ENCODE measurements at regions not wholly inside any gene's neighbourhood (a gene's known extent, or its start where the extent isn't known, plus 50 kb on each side); places are given as distances from the start of the nearest gene placed in this dataset.

DNA sequence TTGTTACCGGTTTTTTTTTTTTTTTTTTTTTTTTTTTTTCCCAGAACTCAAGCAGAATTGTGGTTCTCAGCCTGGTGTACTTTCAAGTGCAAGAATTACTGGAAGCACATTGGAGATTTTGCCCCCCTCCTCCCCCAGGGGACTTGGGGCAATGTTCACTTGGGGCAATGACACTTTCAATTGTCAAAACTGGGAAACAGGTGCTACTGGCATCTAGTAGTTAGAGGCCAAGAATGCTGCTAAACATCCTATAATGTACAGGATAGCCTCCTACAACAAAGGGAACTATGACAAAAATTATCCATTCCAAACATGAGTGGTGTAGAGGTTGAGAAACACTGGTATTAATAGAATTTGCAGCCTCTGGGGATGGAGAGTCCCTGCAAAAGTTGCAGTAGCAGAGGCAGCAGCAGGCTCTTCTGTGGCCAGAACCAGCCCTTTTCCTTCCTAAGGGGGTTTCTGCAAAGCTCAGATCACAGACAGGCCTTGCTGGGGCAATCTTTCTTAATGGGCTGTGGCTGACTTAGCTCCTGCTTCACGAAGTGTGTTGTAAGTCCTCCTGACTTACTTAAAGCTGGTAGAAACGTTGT is 144.3 kb upstream of the MRPS22 start (continued):
- TF ChIP-seq, protein P1, sequence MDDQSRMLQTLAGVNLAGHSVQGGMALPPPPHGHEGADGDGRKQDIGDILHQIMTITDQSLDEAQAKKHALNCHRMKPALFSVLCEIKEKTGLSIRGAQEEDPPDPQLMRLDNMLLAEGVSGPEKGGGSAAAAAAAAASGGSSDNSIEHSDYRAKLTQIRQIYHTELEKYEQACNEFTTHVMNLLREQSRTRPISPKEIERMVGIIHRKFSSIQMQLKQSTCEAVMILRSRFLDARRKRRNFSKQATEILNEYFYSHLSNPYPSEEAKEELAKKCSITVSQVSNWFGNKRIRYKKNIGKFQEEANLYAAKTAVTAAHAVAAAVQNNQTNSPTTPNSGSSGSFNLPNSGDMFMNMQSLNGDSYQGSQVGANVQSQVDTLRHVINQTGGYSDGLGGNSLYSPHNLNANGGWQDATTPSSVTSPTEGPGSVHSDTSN (CRISPR knock-in tag; IDR thresholded peaks at IDR 0.05), result no peak
- TF ChIP-seq FEZF1 (tag by site-specific recombination; IDR thresholded peaks at IDR 0.05) (no peak), ZNF350 (tag by site-specific recombination; IDR thresholded peaks at IDR 0.05) (no peak)
- TF ChIP-seq, protein P2, sequence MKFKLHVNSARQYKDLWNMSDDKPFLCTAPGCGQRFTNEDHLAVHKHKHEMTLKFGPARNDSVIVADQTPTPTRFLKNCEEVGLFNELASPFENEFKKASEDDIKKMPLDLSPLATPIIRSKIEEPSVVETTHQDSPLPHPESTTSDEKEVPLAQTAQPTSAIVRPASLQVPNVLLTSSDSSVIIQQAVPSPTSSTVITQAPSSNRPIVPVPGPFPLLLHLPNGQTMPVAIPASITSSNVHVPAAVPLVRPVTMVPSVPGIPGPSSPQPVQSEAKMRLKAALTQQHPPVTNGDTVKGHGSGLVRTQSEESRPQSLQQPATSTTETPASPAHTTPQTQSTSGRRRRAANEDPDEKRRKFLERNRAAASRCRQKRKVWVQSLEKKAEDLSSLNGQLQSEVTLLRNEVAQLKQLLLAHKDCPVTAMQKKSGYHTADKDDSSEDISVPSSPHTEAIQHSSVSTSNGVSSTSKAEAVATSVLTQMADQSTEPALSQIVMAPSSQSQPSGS (tag by site-specific recombination; IDR thresholded peaks at IDR 0.05; ENCODE audit: low read depth), result no peak

DNA sequence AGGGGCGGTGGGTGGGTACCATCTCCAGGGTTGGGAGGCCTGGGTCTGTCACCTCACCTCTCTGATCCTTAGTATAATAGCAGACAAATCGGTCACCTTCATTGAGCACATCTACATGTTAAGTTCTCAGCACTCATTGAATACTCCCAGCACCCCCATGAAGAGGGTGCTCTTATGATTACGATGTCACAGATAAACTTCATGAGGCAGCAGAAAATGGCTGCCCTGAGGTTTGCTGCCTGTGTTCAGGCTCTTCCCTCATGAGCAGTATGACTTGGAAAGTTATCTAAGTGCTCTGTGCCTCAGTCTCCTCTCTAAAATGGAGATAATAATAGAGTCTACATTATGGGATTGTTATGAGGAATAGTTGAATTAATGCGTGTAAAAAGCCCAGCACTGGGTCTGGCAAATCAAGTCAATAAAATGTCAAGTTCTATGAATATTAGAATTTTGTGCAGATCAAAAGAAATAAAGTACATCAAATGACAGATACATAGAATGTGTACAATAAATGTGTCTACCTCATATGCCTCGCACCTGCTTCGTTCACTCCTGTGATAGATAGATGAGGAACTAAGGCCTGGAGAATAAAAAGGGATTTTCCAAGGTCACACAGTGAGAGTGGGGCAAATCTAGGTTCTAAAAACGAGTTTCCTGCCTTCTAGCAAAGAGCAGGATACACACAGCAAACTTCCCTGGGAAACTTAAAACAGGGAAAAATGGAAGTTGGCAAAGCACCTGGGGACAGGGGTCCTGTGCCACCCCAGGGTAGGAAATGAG is 142.2 kb upstream of the MRPS22 start:
- no peak overlapping the region for H3K4me3 ChIP-seq (ENCODE audit: low read depth, low read length)
- H3K27ac ChIP-seq (ENCODE audit: extremely low read depth, low read depth, low read length), result no peak overlapping the region
- no peaks in the 10 kb centered on the region for H3K4me1 ChIP-seq (ENCODE audit: control insufficient read depth, insufficient read depth, low read length)
- ChIA-PET POLR2A (no interaction called here), CTCF (interaction anchor here (1.1 to 1.3 kb wide), 2 partner anchors 13 to 90 kb away, joined by 3 to 8 read pairs; no protein-coding TSS in a partner anchor)
- TF ChIP-seq ZNF174 (tag by site-specific recombination; IDR thresholded peaks at IDR 0.05), result no peak
- no peak for TF ChIP-seq ZNF223 (tag by site-specific recombination; IDR thresholded peaks at IDR 0.05)
- no peaks in the 10 kb centered on the region for H3K36me3 ChIP-seq (ENCODE audit: control insufficient read depth in 2 of 2, insufficient read depth in 1 of 2, low read length in 2 of 2)
- no peaks in the 10 kb centered on the region for H3K9me3 ChIP-seq (ENCODE audit: control insufficient read depth, insufficient read depth, low read depth, low read length)

DNA sequence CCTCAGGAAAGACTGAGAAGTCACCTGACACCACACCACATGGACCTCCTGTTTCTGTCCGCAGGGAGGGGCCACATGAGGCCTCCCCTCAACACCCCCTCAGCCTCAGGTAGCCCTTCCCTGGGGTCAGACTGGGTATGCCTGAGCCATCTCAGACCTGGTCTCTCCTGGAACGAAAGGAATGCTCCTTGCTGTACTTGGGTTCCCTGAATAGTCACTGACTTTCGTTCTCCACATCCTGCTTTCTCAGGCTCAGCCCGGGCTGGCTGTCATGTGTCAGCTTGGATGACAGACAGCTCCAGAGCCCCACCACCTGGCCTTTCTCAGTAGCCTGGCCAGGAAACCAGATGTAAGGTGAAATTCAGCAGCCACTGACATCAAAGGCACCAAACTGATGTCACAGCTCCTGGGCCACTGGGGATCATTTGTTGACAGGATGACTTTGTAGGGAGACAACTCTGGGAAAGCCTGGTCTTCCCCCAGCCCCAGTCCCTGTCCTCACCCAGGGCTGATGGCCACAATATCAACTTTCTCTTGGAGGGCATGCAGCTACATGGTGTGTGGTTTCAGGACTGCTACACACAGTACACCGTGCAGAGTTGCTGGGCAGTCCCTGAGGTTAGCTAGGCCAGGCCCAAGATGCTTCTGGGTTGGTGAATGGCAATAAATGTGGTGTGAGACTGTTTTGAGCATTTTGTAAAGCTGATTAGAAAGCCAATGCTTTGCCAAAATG is 141.4 kb upstream of the MRPS22 start:
- Histone ChIP-seq H3K4me1 (ENCODE audit: control insufficient read depth, insufficient read depth, low read length) (no peaks in the 10 kb centered on the region), H3K36me3 (ENCODE audit: control insufficient read depth in 2 of 2, insufficient read depth in 1 of 2, low read length in 2 of 2) (no peaks in the 10 kb centered on the region), H3K27ac (ENCODE audit: extremely low read depth, low read depth, low read length) (no peak overlapping the region), H3K9me3 (ENCODE audit: control insufficient read depth, insufficient read depth, low read depth, low read length) (no peaks in the 10 kb centered on the region), H3K4me3 (ENCODE audit: low read depth, low read length) (no peak overlapping the region)
- TF ChIP-seq, protein P3, sequence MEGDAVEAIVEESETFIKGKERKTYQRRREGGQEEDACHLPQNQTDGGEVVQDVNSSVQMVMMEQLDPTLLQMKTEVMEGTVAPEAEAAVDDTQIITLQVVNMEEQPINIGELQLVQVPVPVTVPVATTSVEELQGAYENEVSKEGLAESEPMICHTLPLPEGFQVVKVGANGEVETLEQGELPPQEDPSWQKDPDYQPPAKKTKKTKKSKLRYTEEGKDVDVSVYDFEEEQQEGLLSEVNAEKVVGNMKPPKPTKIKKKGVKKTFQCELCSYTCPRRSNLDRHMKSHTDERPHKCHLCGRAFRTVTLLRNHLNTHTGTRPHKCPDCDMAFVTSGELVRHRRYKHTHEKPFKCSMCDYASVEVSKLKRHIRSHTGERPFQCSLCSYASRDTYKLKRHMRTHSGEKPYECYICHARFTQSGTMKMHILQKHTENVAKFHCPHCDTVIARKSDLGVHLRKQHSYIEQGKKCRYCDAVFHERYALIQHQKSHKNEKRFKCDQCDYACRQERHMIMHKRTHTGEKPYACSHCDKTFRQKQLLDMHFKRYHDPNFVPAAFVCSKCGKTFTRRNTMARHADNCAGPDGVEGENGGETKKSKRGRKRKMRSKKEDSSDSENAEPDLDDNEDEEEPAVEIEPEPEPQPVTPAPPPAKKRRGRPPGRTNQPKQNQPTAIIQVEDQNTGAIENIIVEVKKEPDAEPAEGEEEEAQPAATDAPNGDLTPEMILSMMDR (tag by site-specific recombination; IDR thresholded peaks at IDR 0.05), result peak; percentile 24; the same call in 1 of the 2 replicates
- no peak for TF ChIP-seq SP2 (tag by site-specific recombination; IDR thresholded peaks at IDR 0.05)
- ChIA-PET CTCF (interaction anchor here (1.1 kb wide), 1 partner anchor 90 kb away, joined by 3 read pairs; no protein-coding TSS in a partner anchor), POLR2A (no interaction called here)

DNA sequence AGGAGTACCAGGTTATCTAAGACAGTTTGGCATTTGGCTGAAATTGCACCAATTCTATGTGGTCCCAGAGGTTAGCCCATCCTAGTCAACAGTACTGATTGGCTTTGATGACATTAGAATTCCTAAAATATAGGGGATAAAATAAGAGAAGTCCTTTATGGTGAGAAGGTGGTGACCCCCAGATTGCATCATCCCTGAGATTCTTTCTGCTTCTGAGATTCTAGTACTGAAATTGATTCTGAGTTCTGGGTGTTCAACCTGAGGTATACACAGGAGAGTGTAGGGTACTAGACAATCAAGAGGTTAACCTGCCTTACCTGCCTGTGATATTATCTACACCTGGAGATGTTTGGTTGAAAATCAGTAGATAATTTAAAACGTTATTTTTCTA is 140.9 kb upstream of the MRPS22 start:
- POLR2A ChIA-PET, result no interaction called here
- no peak overlapping the region for H3K4me3 ChIP-seq (ENCODE audit: low read depth, low read length)
- TF ChIP-seq ZNF677 (tag by site-specific recombination; IDR thresholded peaks at IDR 0.05) (no peak), KLF1 (tag by site-specific recombination; IDR thresholded peaks at IDR 0.05) (no peak), MYNN (tag by site-specific recombination; IDR thresholded peaks at IDR 0.05; ENCODE audit: borderline replicate concordance) (no peak), ZNF184 (tag by site-specific recombination; IDR thresholded peaks at IDR 0.05) (no peak), ZNF404 (tag by site-specific recombination; IDR thresholded peaks at IDR 0.05) (no peak), KLF9 (tag by site-specific recombination; IDR thresholded peaks at IDR 0.05; ENCODE audit: low read depth) (no peak), ZNF571 (tag by site-specific recombination; IDR thresholded peaks at IDR 0.05) (no peak), ZNF768 (tag by site-specific recombination; IDR thresholded peaks at IDR 0.05) (no peak)
- TF ChIP-seq, protein P4, sequence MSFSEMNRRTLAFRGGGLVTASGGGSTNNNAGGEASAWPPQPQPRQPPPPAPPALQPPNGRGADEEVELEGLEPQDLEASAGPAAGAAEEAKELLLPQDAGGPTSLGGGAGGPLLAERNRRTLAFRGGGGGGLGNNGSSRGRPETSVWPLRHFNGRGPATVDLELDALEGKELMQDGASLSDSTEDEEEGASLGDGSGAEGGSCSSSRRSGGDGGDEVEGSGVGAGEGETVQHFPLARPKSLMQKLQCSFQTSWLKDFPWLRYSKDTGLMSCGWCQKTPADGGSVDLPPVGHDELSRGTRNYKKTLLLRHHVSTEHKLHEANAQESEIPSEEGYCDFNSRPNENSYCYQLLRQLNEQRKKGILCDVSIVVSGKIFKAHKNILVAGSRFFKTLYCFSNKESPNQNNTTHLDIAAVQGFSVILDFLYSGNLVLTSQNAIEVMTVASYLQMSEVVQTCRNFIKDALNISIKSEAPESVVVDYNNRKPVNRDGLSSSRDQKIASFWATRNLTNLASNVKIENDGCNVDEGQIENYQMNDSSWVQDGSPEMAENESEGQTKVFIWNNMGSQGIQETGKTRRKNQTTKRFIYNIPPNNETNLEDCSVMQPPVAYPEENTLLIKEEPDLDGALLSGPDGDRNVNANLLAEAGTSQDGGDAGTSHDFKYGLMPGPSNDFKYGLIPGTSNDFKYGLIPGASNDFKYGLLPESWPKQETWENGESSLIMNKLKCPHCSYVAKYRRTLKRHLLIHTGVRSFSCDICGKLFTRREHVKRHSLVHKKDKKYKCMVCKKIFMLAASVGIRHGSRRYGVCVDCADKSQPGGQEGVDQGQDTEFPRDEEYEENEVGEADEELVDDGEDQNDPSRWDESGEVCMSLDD (tag by site-specific recombination; IDR thresholded peaks at IDR 0.05), result no peak
- TF ChIP-seq, protein P5, sequence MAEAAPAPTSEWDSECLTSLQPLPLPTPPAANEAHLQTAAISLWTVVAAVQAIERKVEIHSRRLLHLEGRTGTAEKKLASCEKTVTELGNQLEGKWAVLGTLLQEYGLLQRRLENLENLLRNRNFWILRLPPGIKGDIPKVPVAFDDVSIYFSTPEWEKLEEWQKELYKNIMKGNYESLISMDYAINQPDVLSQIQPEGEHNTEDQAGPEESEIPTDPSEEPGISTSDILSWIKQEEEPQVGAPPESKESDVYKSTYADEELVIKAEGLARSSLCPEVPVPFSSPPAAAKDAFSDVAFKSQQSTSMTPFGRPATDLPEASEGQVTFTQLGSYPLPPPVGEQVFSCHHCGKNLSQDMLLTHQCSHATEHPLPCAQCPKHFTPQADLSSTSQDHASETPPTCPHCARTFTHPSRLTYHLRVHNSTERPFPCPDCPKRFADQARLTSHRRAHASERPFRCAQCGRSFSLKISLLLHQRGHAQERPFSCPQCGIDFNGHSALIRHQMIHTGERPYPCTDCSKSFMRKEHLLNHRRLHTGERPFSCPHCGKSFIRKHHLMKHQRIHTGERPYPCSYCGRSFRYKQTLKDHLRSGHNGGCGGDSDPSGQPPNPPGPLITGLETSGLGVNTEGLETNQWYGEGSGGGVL (tag by site-specific recombination; IDR thresholded peaks at IDR 0.05), result no peak

More for the DNA sequence above, 140.9 kb upstream of the MRPS22 start:
- no peak overlapping the region for H3K27ac ChIP-seq (ENCODE audit: extremely low read depth, low read depth, low read length)
- H3K4me1 ChIP-seq (ENCODE audit: control insufficient read depth, insufficient read depth, low read length), result no peaks in the 10 kb centered on the region
- CTCF ChIA-PET, result interaction anchor here (1.1 kb wide), 1 partner anchor 91 kb away, joined by 3 read pairs; no protein-coding TSS in a partner anchor
- H3K9me3 ChIP-seq (ENCODE audit: control insufficient read depth, insufficient read depth, low read depth, low read length), result no peaks in the 10 kb centered on the region
- no peaks in the 10 kb centered on the region for H3K36me3 ChIP-seq (ENCODE audit: control insufficient read depth in 2 of 2, insufficient read depth in 1 of 2, low read length in 2 of 2)
